Embryonic facial prominence (tissue), 1 donor: ENCODE measurements at regions not wholly inside any gene's neighbourhood (a gene's known extent, or its start where the extent isn't known, plus 50 kb on each side); places are given as distances from the start of the nearest gene placed in this dataset.
A peak's percentile ranks its signal among the peaks of the same experiment; 100 is the strongest.
"Not testable (repeated sequence)": the region's sequence is repeated elsewhere in the genome, so short reads cannot be mapped to it uniquely, and the experiment has no call there.

Source experiments
- DNase-seq: peaks from one replicate; pipeline ENCODE4 v3.0.0-alpha.2; 2016; ENCODE audit errors: extremely low spot score

GRCh38 chr17:83203472-83204221, 124.2 kb downstream of the METRNL start:
- no peak for DNase-seq

GRCh38 chr17:83204230-83204725, 124.9 kb downstream of the METRNL start:
- DNase-seq: no peak

- DNase-seq: not testable (repeated sequence)
Measured at GRCh38 chr17:83204736-83205386, 125.5 kb downstream of the METRNL start.

- DNase-seq: not testable (repeated sequence)
Measured at GRCh38 chr17:83205387-83206035, 126.1 kb downstream of the METRNL start.

GRCh38 chr17:83206036-83206394, 126.6 kb downstream of the METRNL start:
- DNase-seq: not testable (repeated sequence)

- DNase-seq: not testable (repeated sequence)
Measured at GRCh38 chr17:83206819-83207588, 127.6 kb downstream of the METRNL start.

GRCh38 chr17:83247001-83247400, 167.6 kb downstream of the METRNL start:
- peak; percentile 1 for DNase-seq
